Heart left ventricle (tissue), 16 donors: ENCODE measurements at regions not wholly inside any gene's neighbourhood (a gene's known extent, or its start where the extent isn't known, plus 50 kb on each side); places are given as distances from the start of the nearest gene placed in this dataset.
"Not testable (repeated sequence)": the region's sequence is repeated elsewhere in the genome, so short reads cannot be mapped to it uniquely, and the experiment has no call there.

Source experiments
- ATAC-seq, 4 donors: fragments of 200-7000 bp; cut with Tn5 transposase; one replicate each; pipeline ENCODE4 v1.9.1; 2020 to 2022; ENCODE audit warnings: moderate library complexity in 4 of 4, mild to moderate bottlenecking in 3 of 4, moderate number of reproducible peaks in 1 of 4
- DNase-seq, 5 donors: peaks; one replicate each; pipeline ENCODE4 v3.0.0-alpha.2; 2020
- H3K27ac ChIP-seq, 12 donors: fragments of 200-600 bp; sonication (generic) in 4 of 12; one replicate each; pipeline versions ENCODE4 v1.5.0 to v1.8.0; 2016 to 2022; ENCODE audit warnings: mild to moderate bottlenecking in 2 of 12
- H3K27me3 ChIP-seq, 9 donors: fragments of 200-600 bp; sonication (generic) in 2 of 9; one replicate each; pipeline versions ENCODE4 v1.5.1 to v1.8.0; 2016 to 2022; ENCODE audit warnings: mild to moderate bottlenecking in 3 of 9
- H3K36me3 ChIP-seq, 9 donors: fragments of 200-600 bp; sonication (generic) in 2 of 9; one replicate each; pipeline versions ENCODE4 v1.5.0 to v1.8.0; 2018 to 2022; ENCODE audit warnings: mild to moderate bottlenecking in 2 of 9
- H3K4me1 ChIP-seq, 12 donors: fragments of 200-600 bp; sonication (generic) in 4 of 12; one replicate each; pipeline versions ENCODE4 v1.5.0 to v1.8.0; 2016 to 2022; ENCODE audit warnings: mild to moderate bottlenecking in 3 of 12
- H3K4me3 ChIP-seq, 12 donors: fragments of 200-600 bp; sonication (generic) in 4 of 12; one replicate each; pipeline versions ENCODE4 v1.5.0 to v1.8.0; 2017 to 2022; ENCODE audit warnings: mild to moderate bottlenecking in 9 of 12, moderate library complexity in 4 of 12
- H3K9me3 ChIP-seq, 12 donors: fragments of 200-600 bp; sonication (generic) in 4 of 12; one replicate each; pipeline versions ENCODE4 v1.5.0 to v1.8.0; 2016 to 2022; ENCODE audit warnings: mild to moderate bottlenecking in 1 of 12
- CTCF ChIP-seq, 12 donors: fragments of 200-600 bp; sonication (generic) in 4 of 12; IDR thresholded peaks; one replicate each; pipeline versions ENCODE4 v1.5.0 to v1.8.0; 2018 to 2022; ENCODE audit warnings: antibody characterized with exemption in 12 of 12, mild to moderate bottlenecking in 5 of 12
- WGBS, 4 donors: extraction: QIAGEN DNeasy Blood & Tissue Kit in 2 of 4; methylation state at CpG; one replicate each; pipeline versions ENCODE4 v1.1.5 to v1.1.7; 2013 to 2018; 5-methylcytosine and 5-hydroxymethylcytosine counted together
- intact Hi-C, 10 donors: fragments of 100-400 bp; cut with DNase I; formaldehyde crosslinking; loops; one replicate each; pipeline versions ENCODE4 v1.11.1 to v1.14.2; 2022
- donor health status: ischemic (EF 13 %, LVEDD 7.1; RV severe dilation, severe dysfunction).
- donor health status: healthy with polysubstance abuse.
- donor health status: DM: no; HTN: yes; CAD: no.
- donor health status: DM: no; HTN: no; CAD: no.
- donor health status: ischemic (EF 25% LVEDD 6.9; RV normal size, moderate dysfunction).
- donor health status: ischemic (EF 25% LVEDD 5.7; RV mildly dilated, moderate dysfunction).
- donor health status: healthy.
- donor health status: DM: yes; HTN: yes; CAD: no.
- donor health status: ischemic (EF 35%, LVEDD 5.7; RV mildly dilated, moderate dysfunction).
- donor health status: nonischemic (EF 11% LVEDD 7.7; RV severe dilation, severe dysfunction).
- donor health status: DM: yes; HTN: yes; CAD: no.
- donor health status: PGD.
- donor health status: ischemic (EF 29% LVEDD 5.4; RV normal size, mild dysfunction).
- donor health status: nonischemic (EF 23%, LVEDD 6.1; RV moderate dilation, normal function).

DNA sequence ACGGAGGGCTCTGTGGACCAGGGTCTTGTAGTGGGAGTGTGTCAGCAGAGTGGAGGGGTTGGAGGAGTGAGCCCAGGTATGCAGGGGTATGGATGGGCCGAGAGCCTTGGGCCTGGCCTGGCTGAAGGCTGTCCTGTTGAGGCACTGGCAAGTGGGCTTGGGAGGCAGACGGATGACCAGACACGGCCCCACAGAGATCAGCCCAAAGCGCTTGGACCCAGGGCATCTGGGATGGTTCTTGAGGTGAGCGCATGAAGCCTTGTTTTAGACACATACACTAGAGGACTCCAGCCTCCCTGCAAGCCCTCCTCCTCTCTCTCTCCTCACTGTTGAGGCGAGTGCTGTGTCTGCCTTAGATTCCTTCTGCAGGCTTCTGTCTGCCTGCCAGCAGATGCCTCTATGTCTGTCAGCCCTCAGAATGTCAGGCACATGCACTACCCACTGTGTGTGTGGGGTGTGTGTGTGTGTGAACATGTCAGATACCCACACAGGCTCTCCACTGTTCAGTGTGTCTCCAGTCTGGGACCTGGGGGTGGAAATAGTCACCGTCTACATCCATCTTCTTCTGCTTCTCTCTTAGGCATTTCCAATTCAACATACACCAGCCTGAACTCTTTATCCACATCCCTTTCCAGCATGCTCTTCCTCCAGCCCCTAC is 218.0 kb upstream of the PLGLB1 start:
- 57 to 88% (median 78%) methylated on average over 1 to 7 of the region's 8 CpGs for WGBS, 4 donors
- peak in 1 of 12 donors; percentile 19 for TF ChIP-seq CTCF (IDR thresholded peaks at IDR 0.05)
- H3K4me3 ChIP-seq, intact Hi-C loops, H3K36me3 ChIP-seq, H3K27me3 ChIP-seq, H3K27ac ChIP-seq, H3K9me3 ChIP-seq, DNase-seq, H3K4me1 ChIP-seq: not testable (repeated sequence)
- ATAC-seq = peak; percentile 18 to 53 (median 47)

GRCh38 chr2:87246066-87246717 is 224.5 kb upstream of the PLGLB1 start:
- H3K27me3 ChIP-seq, H3K4me3 ChIP-seq, ATAC-seq, H3K9me3 ChIP-seq, H3K36me3 ChIP-seq, H3K27ac ChIP-seq, H3K4me1 ChIP-seq, intact Hi-C loops, DNase-seq: not testable (repeated sequence)
- WGBS, 4 donors = 75 to 94% (median 89%) methylated on average over 8 to 11 of the region's 11 CpGs

- ATAC-seq = peak; percentile 47 to 88 (median 58)
- intact Hi-C loops, H3K4me3 ChIP-seq, H3K4me1 ChIP-seq, H3K9me3 ChIP-seq, H3K27me3 ChIP-seq, H3K27ac ChIP-seq, H3K36me3 ChIP-seq: not testable (repeated sequence)
- WGBS, 4 donors = 43 to 95% (median 71%) methylated on average over 1 to 3 of the region's 5 CpGs
- DNase-seq = peak in 1 of 5 donors; percentile 17
Observed at GRCh38 chr2:87252046-87252445, 230.4 kb upstream of the PLGLB1 start.

DNA sequence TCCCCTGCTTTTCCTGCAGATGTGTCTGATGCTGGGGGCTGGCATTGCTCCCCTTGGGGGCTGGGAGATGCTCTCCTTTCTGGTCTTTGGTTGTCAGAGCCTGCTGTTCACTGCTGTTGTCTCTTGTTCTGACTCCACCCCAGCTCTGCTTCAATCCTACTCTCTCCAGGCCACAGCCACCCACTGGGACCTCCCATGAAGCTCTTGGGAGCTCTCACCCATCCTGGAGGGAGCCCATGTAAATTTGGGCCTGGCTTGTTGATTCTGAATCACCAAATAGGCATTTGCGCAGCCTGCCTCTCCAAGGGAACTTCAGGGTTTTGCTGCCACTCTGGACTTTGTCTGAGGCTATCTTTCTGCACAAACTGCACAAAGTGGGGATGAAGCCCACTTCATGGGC is 232.9 kb upstream of the PLGLB1 start:
- H3K36me3 ChIP-seq, DNase-seq, H3K4me3 ChIP-seq, H3K4me1 ChIP-seq, intact Hi-C loops, H3K27me3 ChIP-seq, H3K9me3 ChIP-seq, H3K27ac ChIP-seq, ATAC-seq: not testable (repeated sequence)
- no CpG with 5 or more reads among the region's 1 CpG for WGBS, 4 donors

- H3K4me3 ChIP-seq, ATAC-seq, H3K4me1 ChIP-seq, DNase-seq, intact Hi-C loops, H3K9me3 ChIP-seq, H3K36me3 ChIP-seq, H3K27me3 ChIP-seq, H3K27ac ChIP-seq: not testable (repeated sequence)
- 93 to 98% (median 97%) methylated on average over 8 to 11 of the region's 14 CpGs for WGBS, 4 donors
Observed at GRCh38 chr2:87255410-87255809, 233.8 kb upstream of the PLGLB1 start.

DNA sequence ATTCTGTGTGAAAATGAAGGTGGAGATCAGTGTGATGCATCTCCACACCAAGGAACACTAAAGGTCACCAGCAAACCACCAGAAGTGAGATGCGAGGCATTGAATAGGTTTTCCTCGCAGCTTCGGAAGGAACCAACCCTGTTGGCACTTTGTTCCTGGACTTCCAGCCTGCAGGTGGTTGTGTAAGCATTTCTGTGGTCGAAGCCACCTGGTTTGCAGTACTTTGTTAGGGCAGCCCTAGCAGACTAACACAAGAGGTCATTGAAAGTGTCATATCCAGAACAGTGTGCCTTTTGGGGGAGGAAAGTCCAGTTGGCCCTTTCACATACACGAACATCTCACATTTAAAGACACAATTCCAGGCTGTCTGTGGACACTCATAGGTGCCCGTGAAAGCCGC is 237.2 kb upstream of the PLGLB1 start:
- 95 to 98% methylated on average over 6 to 7 of the region's 7 CpGs; no CpG with 5 or more reads in 2 of the 4 donors for WGBS, 4 donors
- H3K9me3 ChIP-seq, intact Hi-C loops, H3K4me1 ChIP-seq, ATAC-seq, H3K4me3 ChIP-seq, H3K27ac ChIP-seq, H3K27me3 ChIP-seq, DNase-seq, H3K36me3 ChIP-seq: not testable (repeated sequence)

DNA sequence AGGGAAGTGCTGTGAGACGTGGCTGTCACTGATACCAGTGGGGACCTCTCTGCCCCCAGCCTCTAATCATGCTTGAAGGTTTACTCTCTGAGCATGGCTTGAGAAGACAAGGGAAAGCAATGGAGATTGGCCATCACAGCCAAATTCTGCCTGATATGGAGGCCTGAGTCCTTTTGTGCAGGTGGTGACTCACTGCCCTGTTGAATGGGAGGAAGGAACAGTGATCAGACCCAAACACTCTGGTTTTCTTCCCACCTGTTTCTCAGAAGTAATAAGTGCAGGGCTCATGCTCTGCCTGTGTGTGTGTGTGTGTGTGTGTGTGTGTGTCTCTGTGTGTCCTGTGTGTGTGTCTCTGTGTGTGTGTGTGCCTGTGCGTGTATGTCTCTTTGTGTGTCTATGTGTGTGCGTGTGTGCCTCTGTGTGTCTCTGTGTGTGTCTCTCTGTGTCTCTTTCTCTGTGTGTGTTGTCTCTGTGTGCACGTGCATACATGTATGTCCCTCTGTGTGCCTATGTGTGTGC is 240.6 kb upstream of the PLGLB1 start:
- WGBS, 4 donors = 84 to 92% (median 90%) methylated on average over 3 of the region's 4 CpGs; no CpG with 5 or more reads in 1 of the 4 donors
- H3K4me3 ChIP-seq, H3K4me1 ChIP-seq, H3K9me3 ChIP-seq, DNase-seq, intact Hi-C loops, H3K36me3 ChIP-seq, H3K27me3 ChIP-seq, H3K27ac ChIP-seq: not testable (repeated sequence)
- ATAC-seq = peak in 2 of 4 donors; percentile 53 to 84

GRCh38 chr2:87263868-87264518 is 242.3 kb upstream of the PLGLB1 start:
- H3K9me3 ChIP-seq, intact Hi-C loops, H3K4me3 ChIP-seq, H3K27ac ChIP-seq, H3K36me3 ChIP-seq, H3K27me3 ChIP-seq, H3K4me1 ChIP-seq, DNase-seq: not testable (repeated sequence)
- peak in 1 of 4 donors; percentile 40 for ATAC-seq
- WGBS, 4 donors = 0 to 17% methylated on average over 1 of the region's 3 CpGs; no CpG with 5 or more reads in 2 of the 4 donors

DNA sequence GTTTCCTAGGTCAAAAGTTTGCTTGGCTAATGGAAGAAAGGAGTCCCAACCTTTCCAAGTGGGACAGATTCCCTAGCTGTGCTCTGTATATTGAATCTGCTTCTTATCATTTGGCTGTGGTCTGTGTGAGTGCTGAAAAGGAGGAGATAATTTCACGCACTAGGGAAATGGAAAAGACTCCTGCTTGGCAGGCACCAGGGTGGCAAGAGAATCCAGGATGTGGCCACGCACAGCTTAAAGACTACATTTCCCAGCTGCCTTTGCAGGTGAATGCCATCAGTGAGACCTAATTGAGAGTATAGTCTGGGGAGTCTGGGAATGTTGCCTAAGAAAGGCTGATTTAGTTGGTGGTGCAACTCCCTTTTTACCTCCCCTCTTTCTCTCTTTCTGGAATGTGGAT is 253.5 kb upstream of the PLGLB1 start:
- H3K36me3 ChIP-seq, H3K27ac ChIP-seq, H3K9me3 ChIP-seq, intact Hi-C loops, H3K27me3 ChIP-seq, H3K4me3 ChIP-seq, H3K4me1 ChIP-seq, DNase-seq: not testable (repeated sequence)
- WGBS, 4 donors = 25 to 67% (median 44%) methylated on average over 1 to 2 of the region's 2 CpGs
- ATAC-seq = peak; percentile 45 to 83 (median 69)
